ENCODE measurements at regions not wholly inside any gene's neighbourhood (a gene's known extent, or its start where the extent isn't known, plus 50 kb on each side); places are given as distances from the start of the nearest gene placed in this dataset.
"Not testable (repeated sequence)": the region's sequence is repeated elsewhere in the genome, so short reads cannot be mapped to it uniquely, and the experiment has no call there.

- TF ChIP-seq CTCF (IDR thresholded peaks at IDR 0.05 in 8 of 11, conservative IDR thresholded peaks at IDR 0.05 in 3 of 11); POLR2A (IDR thresholded peaks at IDR 0.05): not testable (repeated sequence)
Observed at GRCh38 chr13:46490713-46491112, 62.3 kb upstream of the LRCH1 start.
